GM23338 (cell line): ENCODE measurements at regions not wholly inside any gene's neighbourhood (a gene's known extent, or its start where the extent isn't known, plus 50 kb on each side); places are given as distances from the start of the nearest gene placed in this dataset.

Experiments
- ATAC-seq: fragments of 200-7000 bp; cut with Tn5 transposase; 3 replicates; pipeline ENCODE4 v1.9.1; 2020
- DNase-seq: peaks from one replicate; pipeline ENCODE4 v3.0.0-alpha.2; 2015; ENCODE audit warnings: low spot score
- H2AFZ ChIP-seq: fragments of 200-600 bp; sonication (generic); 2 replicates; pipeline ENCODE4 v1.8.0; 2016; ENCODE audit warnings: antibody characterized with exemption, mild to moderate bottlenecking, moderate library complexity
- H3F3A ChIP-seq: fragments of 200-600 bp; sonication (generic); replicated peaks from 2 replicates; pipeline ENCODE4 v1.8.0; 2017; ENCODE audit warnings: antibody characterized with exemption, mixed run types, low read depth
- H3K27ac ChIP-seq: fragments of 200-600 bp; sonication (generic); 2 replicates; pipeline ENCODE4 v1.6.1; 2016; ENCODE audit warnings: low read depth
- H3K27me3 ChIP-seq: fragments of 200-600 bp; sonication (generic); 2 replicates; pipeline ENCODE4 v1.8.0; 2016; ENCODE audit warnings: mild to moderate bottlenecking, mixed run types, moderate library complexity; ENCODE audit not compliant: insufficient read depth
- H3K36me3 ChIP-seq: fragments of 200-600 bp; sonication (generic); 2 replicates; pipeline ENCODE4 v1.8.0; 2016; ENCODE audit warnings: mild to moderate bottlenecking; ENCODE audit not compliant: insufficient read depth
- H3K4me1 ChIP-seq: fragments of 200-600 bp; sonication (generic); 2 replicates; pipeline ENCODE4 v1.8.0; 2016; ENCODE audit warnings: mild to moderate bottlenecking, moderate library complexity; ENCODE audit not compliant: insufficient read depth
- H3K4me2 ChIP-seq: fragments of 200-600 bp; sonication (generic); 2 replicates; pipeline ENCODE4 v1.7.1; 2017; ENCODE audit warnings: mixed run types
- H3K4me3 ChIP-seq: fragments of 200-600 bp; sonication (generic); 2 replicates; pipeline ENCODE4 v1.6.1; 2016; ENCODE audit warnings: mixed run types
- H3K79me2 ChIP-seq: fragments of 200-600 bp; sonication (generic); replicated peaks from 2 replicates; pipeline ENCODE4 v1.8.0; 2017; ENCODE audit warnings: mild to moderate bottlenecking; ENCODE audit not compliant: insufficient read depth
- H3K9me2 ChIP-seq: fragments of 200-600 bp; sonication (generic); 2 replicates; pipeline ENCODE4 v1.8.0; 2017; ENCODE audit not compliant: insufficient read depth
- H4K20me1 ChIP-seq: fragments of 200-600 bp; sonication (generic); replicated peaks from 2 replicates; pipeline ENCODE4 v1.8.0; 2017; ENCODE audit warnings: mild to moderate bottlenecking; ENCODE audit not compliant: insufficient read depth
- H3K27ac Mint-ChIP-seq: 2 replicates; pipeline ENCODE4 v1.8.0; 2020; ENCODE audit warnings: inconsistent platforms, mild to moderate bottlenecking, moderate library complexity, mixed read lengths
- H3K27me3 Mint-ChIP-seq: 3 replicates; pipeline ENCODE4 v1.8.0; 2022; ENCODE audit warnings: low read depth, mild to moderate bottlenecking, moderate library complexity, mixed read lengths, inconsistent platforms; ENCODE audit not compliant: insufficient read depth, poor library complexity
- H3K36me3 Mint-ChIP-seq: 3 replicates; pipeline ENCODE4 v1.8.0; 2021; ENCODE audit warnings: low read depth, mild to moderate bottlenecking, inconsistent platforms, moderate library complexity, mixed read lengths
- H3K4me1 Mint-ChIP-seq: 3 replicates; pipeline ENCODE4 v1.8.0; 2020; ENCODE audit warnings: mild to moderate bottlenecking, inconsistent platforms, mixed read lengths
- H3K4me3 Mint-ChIP-seq: 3 replicates; pipeline ENCODE4 v1.8.0; 2021; ENCODE audit warnings: moderate library complexity, mild to moderate bottlenecking, inconsistent platforms, mixed read lengths
- H3K9me3 Mint-ChIP-seq: 3 replicates; pipeline ENCODE4 v1.8.0; 2020; ENCODE audit warnings: moderate library complexity, mild to moderate bottlenecking, inconsistent platforms, mixed read lengths
- CREB1 ChIP-seq: fragments of 250-450 bp; sonication (Bioruptor Pico); IDR thresholded peaks from 2 replicates; pipeline ENCODE4 v1.5.0; 2020; ENCODE audit warnings: low read depth, mild to moderate bottlenecking, moderate library complexity
- EZH2phosphoT487 ChIP-seq: fragments of 200-600 bp; sonication (generic); IDR thresholded peaks from one replicate; pipeline ENCODE4 v1.8.1; 2018; ENCODE audit warnings: antibody characterized with exemption; ENCODE audit not compliant: unreplicated experiment
- JUNB ChIP-seq: IDR thresholded peaks from one replicate; pipeline ENCODE4 v1.6.1; 2016; ENCODE audit warnings: antibody characterized with exemption; ENCODE audit not compliant: unreplicated experiment
- POLR2AphosphoS5 ChIP-seq: IDR thresholded peaks from 2 replicates; pipeline ENCODE4 v1.6.1; 2016; ENCODE audit warnings: antibody characterized with exemption, low read depth
- STAT1 ChIP-seq: IDR thresholded peaks from one replicate; pipeline ENCODE4 v1.6.1; 2016; ENCODE audit warnings: antibody characterized with exemption; ENCODE audit not compliant: unreplicated experiment
- ZNF114 ChIP-seq: fragments of 250-450 bp; sonication (Bioruptor Pico); IDR thresholded peaks from 2 replicates; pipeline ENCODE4 v1.5.0; 2020; ENCODE audit warnings: mild to moderate bottlenecking, moderate library complexity
- TF ChIP-seq, protein P1 (sequence below): fragments of 250-450 bp; sonication (Bioruptor Pico); IDR thresholded peaks from 2 replicates; pipeline ENCODE4 v1.5.0; 2020; ENCODE audit warnings: mild to moderate bottlenecking, moderate library complexity
- TF ChIP-seq, protein P2 (sequence below): IDR thresholded peaks from 2 replicates; pipeline ENCODE4 v1.6.1; 2016; ENCODE audit warnings: antibody characterized with exemption

DNA sequence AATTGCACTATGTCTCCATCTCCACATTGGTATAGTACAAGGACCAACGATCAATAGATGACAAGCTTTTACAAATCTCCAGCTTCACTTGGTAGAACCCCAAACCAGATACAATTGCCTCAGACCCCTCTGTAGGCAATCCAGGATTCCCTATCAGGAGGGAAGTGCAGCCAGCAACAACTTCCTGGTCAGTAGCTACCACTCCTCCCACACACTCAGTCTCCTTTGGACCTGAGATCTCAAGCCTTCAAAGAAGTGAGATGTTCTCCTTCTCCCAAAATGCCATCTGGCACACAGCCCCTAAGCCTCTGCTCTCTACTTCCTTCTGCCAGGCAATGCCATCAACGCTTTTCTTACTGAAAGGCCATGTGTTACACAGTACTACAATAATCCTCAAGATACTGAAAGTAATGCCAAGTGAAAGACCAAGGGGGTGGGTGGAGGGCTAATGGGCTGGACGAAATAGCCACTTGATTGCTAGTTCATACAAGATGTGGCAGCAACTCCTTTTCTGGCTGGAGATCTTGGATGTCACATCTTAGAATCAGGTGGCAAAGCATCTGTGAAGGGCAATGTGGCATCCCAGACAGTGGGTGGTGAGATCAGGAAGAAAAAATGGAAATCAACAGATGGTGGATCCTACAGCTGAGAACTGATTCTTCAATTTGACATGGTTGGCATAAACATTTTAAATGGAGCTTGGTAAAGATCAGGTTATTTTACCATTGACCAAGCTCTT, 75.3 kb upstream of the ACP3 start (continued):
- TF ChIP-seq, protein P1, sequence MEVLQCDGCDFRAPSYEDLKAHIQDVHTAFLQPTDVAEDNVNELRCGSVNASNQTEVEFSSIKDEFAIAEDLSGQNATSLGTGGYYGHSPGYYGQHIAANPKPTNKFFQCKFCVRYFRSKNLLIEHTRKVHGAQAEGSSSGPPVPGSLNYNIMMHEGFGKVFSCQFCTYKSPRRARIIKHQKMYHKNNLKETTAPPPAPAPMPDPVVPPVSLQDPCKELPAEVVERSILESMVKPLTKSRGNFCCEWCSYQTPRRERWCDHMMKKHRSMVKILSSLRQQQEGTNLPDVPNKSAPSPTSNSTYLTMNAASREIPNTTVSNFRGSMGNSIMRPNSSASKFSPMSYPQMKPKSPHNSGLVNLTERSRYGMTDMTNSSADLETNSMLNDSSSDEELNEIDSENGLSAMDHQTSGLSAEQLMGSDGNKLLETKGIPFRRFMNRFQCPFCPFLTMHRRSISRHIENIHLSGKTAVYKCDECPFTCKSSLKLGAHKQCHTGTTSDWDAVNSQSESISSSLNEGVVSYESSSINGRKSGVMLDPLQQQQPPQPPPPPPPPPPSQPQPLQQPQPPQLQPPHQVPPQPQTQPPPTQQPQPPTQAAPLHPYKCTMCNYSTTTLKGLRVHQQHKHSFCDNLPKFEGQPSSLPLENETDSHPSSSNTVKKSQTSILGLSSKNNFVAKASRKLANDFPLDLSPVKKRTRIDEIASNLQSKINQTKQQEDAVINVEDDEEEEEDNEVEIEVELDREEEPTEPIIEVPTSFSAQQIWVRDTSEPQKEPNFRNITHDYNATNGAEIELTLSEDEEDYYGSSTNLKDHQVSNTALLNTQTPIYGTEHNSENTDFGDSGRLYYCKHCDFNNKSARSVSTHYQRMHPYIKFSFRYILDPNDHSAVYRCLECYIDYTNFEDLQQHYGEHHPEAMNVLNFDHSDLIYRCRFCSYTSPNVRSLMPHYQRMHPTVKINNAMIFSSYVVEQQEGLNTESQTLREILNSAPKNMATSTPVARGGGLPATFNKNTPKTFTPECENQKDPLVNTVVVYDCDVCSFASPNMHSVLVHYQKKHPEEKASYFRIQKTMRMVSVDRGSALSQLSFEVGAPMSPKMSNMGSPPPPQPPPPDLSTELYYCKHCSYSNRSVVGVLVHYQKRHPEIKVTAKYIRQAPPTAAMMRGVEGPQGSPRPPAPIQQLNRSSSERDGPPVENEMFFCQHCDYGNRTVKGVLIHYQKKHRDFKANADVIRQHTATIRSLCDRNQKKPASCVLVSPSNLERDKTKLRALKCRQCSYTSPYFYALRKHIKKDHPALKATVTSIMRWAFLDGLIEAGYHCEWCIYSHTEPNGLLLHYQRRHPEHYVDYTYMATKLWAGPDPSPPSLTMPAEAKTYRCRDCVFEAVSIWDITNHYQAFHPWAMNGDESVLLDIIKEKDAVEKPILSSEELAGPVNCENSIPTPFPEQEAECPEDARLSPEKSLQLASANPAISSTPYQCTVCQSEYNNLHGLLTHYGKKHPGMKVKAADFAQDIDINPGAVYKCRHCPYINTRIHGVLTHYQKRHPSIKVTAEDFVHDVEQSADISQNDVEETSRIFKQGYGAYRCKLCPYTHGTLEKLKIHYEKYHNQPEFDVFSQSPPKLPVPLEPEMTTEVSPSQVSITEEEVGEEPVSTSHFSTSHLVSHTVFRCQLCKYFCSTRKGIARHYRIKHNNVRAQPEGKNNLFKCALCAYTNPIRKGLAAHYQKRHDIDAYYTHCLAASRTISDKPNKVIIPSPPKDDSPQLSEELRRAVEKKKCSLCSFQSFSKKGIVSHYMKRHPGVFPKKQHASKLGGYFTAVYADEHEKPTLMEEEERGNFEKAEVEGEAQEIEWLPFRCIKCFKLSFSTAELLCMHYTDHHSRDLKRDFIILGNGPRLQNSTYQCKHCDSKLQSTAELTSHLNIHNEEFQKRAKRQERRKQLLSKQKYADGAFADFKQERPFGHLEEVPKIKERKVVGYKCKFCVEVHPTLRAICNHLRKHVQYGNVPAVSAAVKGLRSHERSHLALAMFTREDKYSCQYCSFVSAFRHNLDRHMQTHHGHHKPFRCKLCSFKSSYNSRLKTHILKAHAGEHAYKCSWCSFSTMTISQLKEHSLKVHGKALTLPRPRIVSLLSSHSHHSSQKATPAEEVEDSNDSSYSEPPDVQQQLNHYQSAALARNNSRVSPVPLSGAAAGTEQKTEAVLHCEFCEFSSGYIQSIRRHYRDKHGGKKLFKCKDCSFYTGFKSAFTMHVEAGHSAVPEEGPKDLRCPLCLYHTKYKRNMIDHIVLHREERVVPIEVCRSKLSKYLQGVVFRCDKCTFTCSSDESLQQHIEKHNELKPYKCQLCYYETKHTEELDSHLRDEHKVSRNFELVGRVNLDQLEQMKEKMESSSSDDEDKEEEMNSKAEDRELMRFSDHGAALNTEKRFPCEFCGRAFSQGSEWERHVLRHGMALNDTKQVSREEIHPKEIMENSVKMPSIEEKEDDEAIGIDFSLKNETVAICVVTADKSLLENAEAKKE: no peak
- TF ChIP-seq, protein P2, sequence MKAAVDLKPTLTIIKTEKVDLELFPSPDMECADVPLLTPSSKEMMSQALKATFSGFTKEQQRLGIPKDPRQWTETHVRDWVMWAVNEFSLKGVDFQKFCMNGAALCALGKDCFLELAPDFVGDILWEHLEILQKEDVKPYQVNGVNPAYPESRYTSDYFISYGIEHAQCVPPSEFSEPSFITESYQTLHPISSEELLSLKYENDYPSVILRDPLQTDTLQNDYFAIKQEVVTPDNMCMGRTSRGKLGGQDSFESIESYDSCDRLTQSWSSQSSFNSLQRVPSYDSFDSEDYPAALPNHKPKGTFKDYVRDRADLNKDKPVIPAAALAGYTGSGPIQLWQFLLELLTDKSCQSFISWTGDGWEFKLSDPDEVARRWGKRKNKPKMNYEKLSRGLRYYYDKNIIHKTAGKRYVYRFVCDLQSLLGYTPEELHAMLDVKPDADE: no peak
- TF ChIP-seq JUNB (no peak), STAT1 (no peak), POLR2AphosphoS5 (no peak)

DNA sequence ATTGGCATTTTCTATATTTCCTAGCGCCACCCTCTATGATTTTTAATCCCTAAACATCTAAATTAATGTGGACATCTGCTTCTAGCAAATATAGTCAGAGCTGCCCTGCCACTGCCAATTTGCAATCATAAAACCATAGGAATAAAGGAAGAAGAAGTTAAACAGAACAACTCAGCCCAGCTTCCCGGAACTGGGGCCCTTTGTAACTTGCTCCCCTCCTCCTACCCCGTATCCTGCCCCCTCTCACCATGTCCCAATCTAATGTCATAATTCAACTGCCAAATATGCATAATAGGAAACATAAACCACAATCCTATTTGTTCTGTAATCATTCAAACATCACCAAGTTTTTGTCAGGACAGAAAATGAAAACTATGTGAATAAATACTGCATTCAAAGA, 74.4 kb upstream of the ACP3 start:
- H3K9me2 ChIP-seq: peaks cover 7% of the 10 kb centered on the region
- no peak overlapping the region for H3K4me3 ChIP-seq
- no peaks in the 10 kb centered on the region for H3K36me3 ChIP-seq
- H3F3A ChIP-seq: no peaks in the 10 kb centered on the region
- Mint-ChIP-seq H3K9me3 (no peaks in the 10 kb centered on the region), H3K27ac (no peak overlapping the region), H3K27me3 (no peaks in the 10 kb centered on the region), H3K36me3 (no peaks in the 10 kb centered on the region), H3K4me1 (no peaks in the 10 kb centered on the region; the same call in 2 of the 3 replicates), H3K4me3 (no peak overlapping the region)
- DNase-seq (no peak), ATAC-seq (no peak)
- no peaks in the 10 kb centered on the region for H3K27me3 ChIP-seq
- H3K79me2 ChIP-seq: no peaks in the 10 kb centered on the region
- H2AFZ ChIP-seq: no peak overlapping the region
- H3K4me1 ChIP-seq: no peaks in the 10 kb centered on the region; the same call in 1 of the 2 replicates
- H3K4me2 ChIP-seq: no peak overlapping the region
- H3K27ac ChIP-seq: no peak overlapping the region
- no peaks in the 10 kb centered on the region; the same call in 1 of the 2 replicates for H4K20me1 ChIP-seq
- TF ChIP-seq JUNB (no peak), EZH2phosphoT487 (no peak), ZNF114 (no peak), CREB1 (no peak), POLR2AphosphoS5 (no peak)
- TF ChIP-seq, protein P1: no peak
